SW480 (cell line): ENCODE measurements at regions not wholly inside any gene's neighbourhood (a gene's known extent, or its start where the extent isn't known, plus 50 kb on each side); places are given as distances from the start of the nearest gene placed in this dataset.
"Not testable (repeated sequence)": the region's sequence is repeated elsewhere in the genome, so short reads cannot be mapped to it uniquely, and the experiment has no call there.

Experiments used
- DNase-seq: peaks from one replicate; pipeline ENCODE4 v3.0.0-alpha.2; 2016; ENCODE audit warnings: low spot score

- no peak for DNase-seq
These were observed 109.7 kb downstream of the CRLF2 start for GRCh38 chrX:1102786-1103185.

GRCh38 chrX:1102221-1102620 lies 110.2 kb downstream of the CRLF2 start:
- DNase-seq = not testable (repeated sequence)

- no peak for DNase-seq
These were observed 113.2 kb downstream of the CRLF2 start for GRCh38 chrX:1099146-1099770.

GRCh38 chrX:1097328-1097727 lies 115.1 kb downstream of the CRLF2 start:
- DNase-seq = no peak

GRCh38 chrX:1094566-1095333 lies 117.7 kb downstream of the CRLF2 start:
- DNase-seq = no peak

GRCh38 chrX:1093586-1094421 lies 118.6 kb downstream of the CRLF2 start:
- no peak for DNase-seq

GRCh38 chrX:1093121-1093520 lies 119.3 kb downstream of the CRLF2 start:
- no peak for DNase-seq

GRCh38 chrX:1086444-1087409 lies 125.7 kb downstream of the CRLF2 start:
- peak; percentile 67 for DNase-seq

GRCh38 chrX:1085871-1086270 lies 126.6 kb downstream of the CRLF2 start:
- not testable (repeated sequence) for DNase-seq

GRCh38 chrX:1084689-1085088 lies 127.8 kb downstream of the CRLF2 start:
- no peak for DNase-seq

GRCh38 chrX:1076871-1077651 lies 135.4 kb downstream of the CRLF2 start:
- DNase-seq = no peak

- no peak for DNase-seq
These were observed 136.7 kb downstream of the CRLF2 start for GRCh38 chrX:1075741-1076140.

GRCh38 chrX:1075156-1075555 lies 137.3 kb downstream of the CRLF2 start:
- DNase-seq = no peak

- DNase-seq = no peak
These were observed 137.7 kb downstream of the CRLF2 start for GRCh38 chrX:1074755-1075154.

GRCh38 chrX:1074172-1074571 lies 138.3 kb downstream of the CRLF2 start:
- no peak for DNase-seq

- no peak for DNase-seq
These were observed 139.6 kb downstream of the CRLF2 start for GRCh38 chrX:1072637-1073377.

GRCh38 chrX:1071351-1071750 lies 141.1 kb downstream of the CRLF2 start:
- DNase-seq = no peak

- no peak for DNase-seq
These were observed 150.1 kb downstream of the CRLF2 start for GRCh38 chrX:1062351-1062750.

GRCh38 chrX:1060562-1060960 lies 151.9 kb downstream of the CRLF2 start:
- DNase-seq = no peak
